GM19043 (cell line): ENCODE measurements at regions not wholly inside any gene's neighbourhood (a gene's known extent, or its start where the extent isn't known, plus 50 kb on each side); places are given as distances from the start of the nearest gene placed in this dataset.
"Not testable (repeated sequence)": the region's sequence is repeated elsewhere in the genome, so short reads cannot be mapped to it uniquely, and the experiment has no call there.

Experiments used
- ATAC-seq: cut with Tn5 transposase; IDR thresholded peaks from one replicate; pipeline ENCODE4 v1.9.1; 2021; ENCODE audit warnings: low read depth; ENCODE audit not compliant: unreplicated experiment

DNA sequence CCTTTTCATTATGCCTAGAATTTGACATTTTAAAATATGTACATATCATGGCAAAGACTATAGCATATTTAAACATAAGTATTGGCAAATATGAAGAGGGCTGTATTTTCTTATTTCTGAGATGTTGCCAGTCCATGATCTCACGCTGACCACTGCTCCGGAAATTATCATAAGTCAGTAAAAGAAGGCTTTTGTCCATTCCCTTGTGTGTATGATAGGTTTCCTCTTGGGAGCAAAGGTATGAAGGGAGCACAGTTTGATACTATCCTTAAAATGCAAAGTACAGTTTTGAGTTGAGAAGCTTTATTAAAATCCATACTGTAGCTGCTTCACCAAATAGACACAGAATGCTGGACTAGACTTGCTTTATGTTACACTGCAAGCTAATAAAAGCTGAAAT, 52.6 kb upstream of the AGA start:
- no peak for ATAC-seq

DNA sequence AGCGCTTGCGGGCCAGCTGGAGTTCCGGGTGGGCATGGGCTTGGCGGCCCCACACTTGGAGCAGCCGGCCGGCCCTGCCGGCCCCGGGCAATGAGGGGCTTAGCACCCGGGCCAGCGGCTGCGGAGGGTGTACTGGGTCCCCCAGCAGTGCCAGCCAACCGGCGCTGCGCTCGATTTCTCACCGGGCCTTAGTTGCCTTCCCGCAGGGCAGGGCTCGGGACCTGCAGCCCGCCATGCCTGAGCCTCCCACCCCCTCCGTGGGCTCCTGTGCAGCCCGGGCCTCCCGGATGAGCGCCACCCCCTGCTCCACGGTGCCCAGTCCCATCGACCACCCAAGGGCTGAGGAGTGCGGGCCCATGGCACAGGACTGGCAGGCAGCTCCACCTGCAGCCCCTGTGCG, 53.4 kb upstream of the AGA start:
- not testable (repeated sequence) for ATAC-seq

DNA sequence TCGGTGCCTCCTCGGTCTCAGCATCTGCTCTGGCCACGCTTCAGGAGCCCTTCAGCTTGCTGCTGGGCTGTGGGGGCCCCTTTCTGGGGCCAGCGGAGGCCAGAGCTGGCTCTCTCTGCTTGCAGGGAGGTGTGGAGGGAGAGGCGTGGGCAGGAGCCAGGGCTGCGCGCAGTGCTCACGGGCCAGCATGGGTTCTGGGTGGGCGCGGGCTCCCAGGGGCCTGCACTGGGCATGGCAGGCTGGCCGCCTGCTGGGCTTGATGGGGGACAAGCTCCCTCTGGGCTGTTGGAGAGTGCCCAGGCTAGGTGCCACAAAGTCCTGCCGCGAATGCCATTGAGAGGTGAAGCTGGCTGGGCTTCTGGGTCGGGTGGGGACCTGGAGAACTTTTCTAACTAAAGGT, 57.3 kb upstream of the AGA start:
- ATAC-seq: no peak

DNA sequence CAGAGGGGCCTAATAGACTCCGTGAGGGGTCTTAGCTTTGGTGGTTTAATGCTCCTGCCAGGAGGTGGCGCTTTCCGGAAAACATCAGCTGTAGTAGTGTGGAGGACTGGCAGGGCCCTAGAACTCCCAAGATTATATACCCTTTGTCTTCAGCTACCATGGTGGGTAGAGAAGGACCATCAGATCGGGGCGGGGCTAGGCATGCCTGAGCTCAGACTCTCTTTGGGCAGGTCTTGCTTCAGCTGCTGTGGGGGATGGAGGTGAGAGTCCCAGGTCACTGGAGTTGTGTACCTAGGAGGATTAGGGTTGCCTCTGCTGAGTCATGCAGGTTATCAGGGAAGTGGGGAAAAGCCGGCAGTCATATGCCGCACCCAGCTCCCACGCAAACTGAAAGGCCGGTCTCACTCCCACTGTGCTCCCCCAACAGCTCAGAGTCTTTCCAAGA, 63.0 kb upstream of the AGA start:
- ATAC-seq: no peak

DNA sequence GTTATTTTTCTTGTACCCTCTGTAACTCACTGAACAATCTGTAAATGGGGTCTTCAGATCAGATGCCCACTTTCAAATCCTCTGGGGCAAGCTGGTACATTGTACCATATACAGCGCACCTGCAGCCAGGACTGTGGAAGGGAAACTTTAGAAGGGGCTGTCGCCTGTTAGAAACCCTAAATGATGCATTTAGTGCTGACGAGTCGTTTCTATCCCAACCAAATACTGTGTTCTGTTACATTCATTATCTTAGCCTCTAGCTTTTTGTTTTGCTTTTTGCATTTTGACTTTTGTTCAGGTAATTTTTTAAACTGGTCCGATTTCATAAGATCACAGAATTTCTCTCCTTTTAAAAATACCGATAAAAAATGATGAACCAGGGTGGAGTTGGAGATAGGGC, 66.4 kb upstream of the AGA start:
- no peak for ATAC-seq

DNA sequence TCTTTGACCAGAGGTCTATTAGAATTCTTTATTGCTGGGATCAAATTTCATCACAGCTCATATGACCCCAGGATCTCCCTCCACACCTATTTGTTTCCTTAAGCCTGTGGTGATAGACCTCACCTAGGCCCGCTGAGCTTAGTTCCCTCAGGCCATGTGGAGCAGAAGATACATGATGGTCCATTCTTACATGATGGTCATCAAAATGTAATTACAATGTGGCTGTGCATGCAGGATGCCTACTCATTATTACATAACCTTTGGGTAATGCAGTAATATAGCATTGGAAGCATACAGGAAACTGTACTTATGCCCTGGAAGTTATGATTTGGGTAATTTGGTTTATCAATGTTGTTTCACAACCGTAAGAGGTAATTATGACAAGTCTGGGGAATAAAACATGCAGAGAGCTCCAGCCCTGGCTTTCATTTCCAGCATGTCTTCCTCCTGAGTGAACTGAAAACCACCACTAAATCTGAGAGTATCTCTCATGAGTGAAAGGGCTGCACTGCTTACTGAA, 67.0 kb upstream of the AGA start:
- no peak for ATAC-seq

DNA sequence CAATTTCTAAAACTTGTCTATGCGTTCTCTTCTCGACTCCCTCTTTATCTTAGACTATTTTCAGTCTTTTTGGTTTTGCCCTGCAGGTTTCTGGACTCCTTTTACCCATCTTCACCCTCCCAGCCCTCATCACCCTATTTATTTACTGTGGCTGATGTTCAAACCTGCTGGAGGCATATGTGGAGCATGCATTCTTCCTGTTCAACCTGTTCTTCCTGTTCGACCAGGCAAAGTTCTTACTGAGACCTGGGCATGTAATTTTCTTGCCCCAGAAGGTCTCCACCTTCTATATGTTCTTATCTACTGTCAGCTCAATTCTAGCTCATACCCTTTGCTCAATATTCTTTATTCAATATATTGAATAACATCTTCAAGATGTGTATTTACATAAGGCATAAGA, 69.4 kb upstream of the AGA start:
- no peak for ATAC-seq

DNA sequence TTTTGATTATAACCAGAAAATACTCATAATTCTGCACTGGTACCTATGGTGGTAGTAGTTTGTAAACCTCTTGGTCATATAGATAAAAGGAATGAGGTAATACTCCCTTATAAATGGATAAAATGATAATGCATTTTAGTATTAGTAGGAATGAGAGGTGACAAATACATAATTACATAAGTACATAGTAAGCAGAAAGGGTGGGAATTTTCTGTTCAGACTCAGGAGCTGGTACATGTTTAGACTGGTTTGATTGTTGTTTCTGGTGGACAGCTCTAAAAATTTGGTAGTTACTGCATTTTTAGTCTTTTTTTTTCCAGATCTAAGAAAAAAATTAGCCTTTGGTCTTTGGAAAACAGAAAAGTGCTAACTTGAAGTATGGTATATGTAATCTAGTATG, 70.4 kb upstream of the AGA start:
- no peak for ATAC-seq

DNA sequence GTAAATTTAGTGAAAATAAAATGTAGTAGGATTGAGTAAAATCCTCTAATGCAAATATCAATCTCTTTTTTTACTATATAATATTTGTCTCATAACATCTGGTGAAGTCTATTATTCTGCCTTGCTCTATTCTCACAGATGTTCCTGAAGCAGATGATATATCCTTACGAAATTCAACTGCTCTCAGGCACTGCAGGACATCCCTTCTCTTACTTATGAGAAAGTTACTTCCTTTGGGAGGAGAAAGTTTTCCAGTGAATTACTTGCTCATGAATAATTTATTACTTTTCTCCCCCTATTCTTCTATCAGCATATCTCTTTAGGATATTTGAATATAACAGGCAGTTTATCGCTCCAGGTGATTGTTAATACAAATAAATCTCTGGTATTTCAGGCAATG, 75.6 kb upstream of the AGA start:
- ATAC-seq: no peak

DNA sequence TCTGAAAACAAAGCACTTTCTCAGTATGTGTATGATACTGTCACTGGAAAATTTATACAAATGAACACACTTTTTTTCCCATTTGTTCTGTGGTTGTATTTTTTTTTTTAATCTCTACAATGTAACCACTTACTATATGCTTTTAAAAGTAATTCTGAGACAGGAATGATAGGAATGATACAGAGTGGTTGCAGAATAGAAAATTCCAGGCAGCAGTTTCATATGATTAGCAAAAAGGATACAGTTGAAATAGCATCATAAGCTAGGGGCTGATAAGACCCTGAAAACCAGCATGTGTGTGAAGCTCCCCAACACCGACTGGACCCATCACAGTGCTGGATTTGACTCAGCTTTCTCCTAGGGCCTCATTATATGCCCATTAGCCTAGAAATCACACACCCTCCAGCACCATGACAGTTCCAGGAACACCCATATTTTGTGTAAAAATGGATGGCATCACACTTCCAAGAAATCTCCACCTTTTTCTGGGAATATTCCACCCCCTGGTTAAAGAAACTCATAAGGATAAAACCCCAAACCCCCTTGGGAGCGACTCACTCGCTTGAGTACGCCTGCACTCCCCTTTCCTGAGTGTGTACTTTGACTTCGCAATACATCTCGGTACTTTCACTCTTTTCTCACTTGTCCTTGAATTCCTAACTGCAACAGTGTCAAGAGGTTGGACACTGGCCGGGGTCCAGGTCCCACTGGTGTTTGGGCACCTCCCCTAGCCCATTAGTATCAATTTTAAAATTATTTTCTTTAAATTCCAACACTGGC, 77.4 kb upstream of the AGA start:
- ATAC-seq: no peak

DNA sequence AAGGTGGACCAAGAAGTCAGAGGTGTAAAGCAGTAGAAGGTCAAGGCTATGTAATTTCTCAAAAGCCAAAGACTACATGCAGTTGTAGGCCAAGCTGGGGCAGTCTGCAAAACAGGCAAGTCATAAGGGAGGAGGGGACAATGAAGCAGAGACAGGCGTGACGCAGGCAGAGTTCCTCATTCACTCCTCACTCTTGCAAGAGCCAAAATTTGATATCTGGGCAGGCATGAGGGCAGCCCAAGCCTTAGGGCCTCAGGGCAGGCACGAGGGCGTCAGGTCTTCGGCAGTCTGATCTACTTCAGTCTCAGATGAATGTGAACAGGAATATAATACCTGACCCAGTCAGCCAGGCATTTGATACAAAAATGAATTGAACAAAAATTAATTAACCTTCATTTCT, 86.4 kb upstream of the AGA start:
- no peak for ATAC-seq

DNA sequence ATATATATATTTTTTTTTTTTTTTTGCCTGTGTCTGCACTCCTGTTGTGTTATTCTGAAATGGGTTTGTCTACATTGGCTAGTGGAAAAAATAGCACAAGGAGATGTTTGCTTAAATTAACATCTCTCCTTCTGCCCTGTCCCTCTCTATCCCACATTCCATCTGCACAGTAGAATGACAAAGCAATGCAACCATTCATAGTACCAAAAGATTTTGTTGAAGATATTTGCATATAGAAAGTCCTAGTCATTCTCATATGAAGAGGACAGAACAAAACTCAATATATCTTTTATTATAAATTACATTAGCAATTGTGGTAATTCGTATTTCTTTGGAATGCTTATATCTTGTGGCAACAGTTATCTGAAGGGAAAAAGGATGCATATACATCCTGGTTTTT, 88.3 kb upstream of the AGA start:
- ATAC-seq: no peak

DNA sequence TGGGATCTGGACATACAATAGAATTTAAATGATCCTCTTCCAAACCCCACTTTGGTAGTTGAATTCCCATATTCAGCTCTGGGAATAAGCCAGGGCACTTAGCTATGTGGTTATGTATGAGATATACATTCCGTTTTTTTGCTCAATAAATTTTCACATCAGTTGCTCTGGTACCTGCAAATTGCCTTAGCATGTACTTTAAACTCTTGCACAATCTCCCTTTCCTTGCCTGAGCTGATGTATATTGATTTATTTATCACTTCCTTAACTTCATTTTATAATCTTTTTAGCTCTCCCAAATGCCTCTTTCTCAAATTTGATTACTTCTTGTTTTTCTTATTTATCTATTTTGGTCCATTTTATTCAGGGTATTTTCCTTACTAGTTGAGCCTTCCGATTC, 90.1 kb upstream of the AGA start:
- ATAC-seq: no peak

DNA sequence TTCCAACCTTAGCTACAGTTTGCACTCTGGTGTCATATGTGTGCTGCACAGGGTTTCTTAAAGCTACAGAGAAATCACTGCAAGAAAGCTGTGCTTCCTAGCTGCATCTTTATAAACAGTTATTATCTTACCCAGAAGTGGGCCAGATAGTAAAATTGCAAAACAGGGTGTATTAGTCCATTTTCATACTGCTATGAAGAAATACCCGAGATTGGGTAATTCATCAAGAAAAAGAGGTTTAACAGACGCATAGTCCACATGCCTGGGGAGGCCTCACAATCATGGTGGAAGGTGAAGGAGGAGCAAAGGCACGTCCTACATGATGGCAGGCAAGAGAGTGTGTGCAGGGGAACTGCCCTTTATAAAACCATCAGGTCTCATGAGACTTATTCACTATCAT, 92.6 kb upstream of the AGA start:
- ATAC-seq: not testable (repeated sequence)

DNA sequence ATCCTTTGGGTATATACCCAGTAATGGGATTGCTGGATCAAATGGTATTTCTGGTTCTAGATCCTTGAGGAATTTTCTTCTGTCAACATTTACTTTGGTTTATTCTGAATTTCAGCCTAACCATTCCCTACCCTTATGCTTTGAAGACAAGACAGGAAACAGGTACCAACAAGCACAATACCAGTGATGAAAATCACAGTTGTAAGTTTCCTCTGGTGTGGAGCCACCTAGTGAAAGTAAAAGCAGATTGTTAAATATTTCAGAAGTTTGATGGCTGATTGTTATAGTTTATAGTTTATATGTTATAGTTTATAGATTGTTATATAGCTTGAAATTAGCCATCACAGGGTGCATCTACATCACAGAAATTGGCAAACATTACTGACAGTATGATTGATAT, 104.5 kb upstream of the AGA start:
- no peak for ATAC-seq

DNA sequence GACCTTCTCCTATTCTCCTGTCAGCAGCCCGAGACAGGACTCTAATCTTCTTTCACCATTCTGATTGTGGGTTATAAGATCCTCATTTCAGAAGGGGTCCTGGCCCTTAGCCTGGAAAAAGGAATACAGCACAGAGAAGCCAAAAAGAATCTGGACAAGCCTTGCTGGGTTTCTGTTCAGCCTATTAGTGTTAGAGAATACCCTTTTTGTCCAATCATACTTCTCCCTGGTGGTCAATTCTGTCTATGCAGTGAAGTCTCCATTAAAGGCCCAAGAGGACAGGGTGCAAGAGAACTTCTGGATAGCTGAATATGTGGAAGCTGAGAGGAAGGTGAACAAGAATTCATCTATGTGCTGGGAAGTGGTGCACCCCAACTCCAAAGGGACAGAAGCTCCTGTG, 105.7 kb upstream of the AGA start:
- ATAC-seq: no peak

DNA sequence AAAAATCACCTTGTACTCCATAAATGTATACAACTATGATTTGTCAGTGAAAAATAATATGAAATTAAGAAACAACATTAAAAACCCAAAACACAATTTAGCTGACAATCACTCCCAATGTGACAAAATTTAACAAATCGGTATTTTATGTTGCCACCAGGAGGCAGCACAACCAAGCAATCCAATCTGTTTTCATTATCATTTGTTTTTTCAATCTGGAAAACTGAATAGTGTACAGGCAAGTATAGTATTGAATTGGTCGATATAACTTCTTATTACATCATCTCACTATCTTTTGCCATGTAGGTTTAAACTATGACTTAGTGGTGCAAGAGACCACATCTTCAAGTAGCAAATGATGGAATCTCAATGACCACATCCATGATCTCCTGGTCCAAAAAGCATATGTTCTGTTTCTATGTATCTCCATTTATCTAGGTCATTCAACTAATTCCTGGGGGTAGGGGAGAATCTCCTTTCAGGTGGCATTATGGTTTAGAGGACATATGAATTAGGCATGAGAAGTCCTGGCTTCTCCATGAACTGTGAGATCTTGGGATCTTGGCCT, 112.9 kb upstream of the AGA start:
- no peak for ATAC-seq

DNA sequence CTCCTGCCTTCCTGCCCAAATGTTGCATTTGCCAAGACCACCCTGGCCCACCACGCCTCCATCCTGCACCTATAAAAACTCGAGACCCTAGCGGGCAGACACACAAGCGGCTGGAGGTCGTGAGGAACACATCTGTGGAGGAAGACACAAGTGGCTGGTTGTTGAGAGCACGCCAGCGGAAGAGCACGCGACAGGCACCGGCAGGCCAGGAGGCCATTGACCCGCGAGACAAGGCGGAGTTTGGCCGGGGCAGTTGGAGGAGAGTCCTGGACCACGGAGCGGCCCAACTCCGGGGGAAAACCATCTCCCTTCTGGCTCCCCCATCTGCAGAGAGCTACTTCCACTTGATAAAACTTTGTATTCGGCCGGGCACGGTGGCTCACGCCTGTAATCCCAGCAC, 115.2 kb upstream of the AGA start:
- ATAC-seq: no peak

DNA sequence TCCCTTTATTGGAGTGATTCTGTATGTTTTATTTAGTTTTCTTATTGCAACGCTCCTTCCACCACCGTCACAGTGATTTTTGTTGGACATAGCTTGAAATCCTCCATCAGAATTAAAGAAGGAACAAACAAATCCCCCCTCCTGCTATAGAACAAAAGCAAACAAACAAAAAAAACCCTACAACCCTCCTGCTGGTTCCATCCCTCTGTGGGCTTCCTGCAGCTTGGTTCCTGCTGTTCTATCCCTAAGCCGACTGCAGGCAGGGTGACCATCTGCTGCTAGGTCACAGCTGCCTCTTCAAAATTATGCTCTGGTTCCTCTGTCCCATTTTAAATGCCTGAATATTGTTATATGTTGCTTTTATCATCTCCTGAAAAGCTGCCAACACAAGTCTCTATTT, 116.8 kb upstream of the AGA start:
- no peak for ATAC-seq

DNA sequence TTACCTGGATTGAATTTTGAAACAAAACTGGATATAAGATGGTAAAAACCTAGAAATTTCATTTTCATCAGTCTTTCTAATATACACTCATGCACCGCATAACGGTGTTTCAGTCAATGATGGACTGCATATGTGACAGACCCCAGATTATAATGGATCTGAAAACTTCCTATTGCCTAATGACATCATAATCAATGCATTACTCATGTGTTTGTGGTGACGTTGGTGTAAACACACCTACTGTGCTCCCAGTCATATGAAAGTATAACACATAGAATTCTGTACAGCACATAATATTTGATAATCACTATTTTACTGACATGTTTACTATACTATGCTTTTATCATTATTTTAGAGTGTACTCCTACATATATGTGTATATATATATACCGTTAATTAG, 119.9 kb upstream of the AGA start:
- no peak for ATAC-seq

DNA sequence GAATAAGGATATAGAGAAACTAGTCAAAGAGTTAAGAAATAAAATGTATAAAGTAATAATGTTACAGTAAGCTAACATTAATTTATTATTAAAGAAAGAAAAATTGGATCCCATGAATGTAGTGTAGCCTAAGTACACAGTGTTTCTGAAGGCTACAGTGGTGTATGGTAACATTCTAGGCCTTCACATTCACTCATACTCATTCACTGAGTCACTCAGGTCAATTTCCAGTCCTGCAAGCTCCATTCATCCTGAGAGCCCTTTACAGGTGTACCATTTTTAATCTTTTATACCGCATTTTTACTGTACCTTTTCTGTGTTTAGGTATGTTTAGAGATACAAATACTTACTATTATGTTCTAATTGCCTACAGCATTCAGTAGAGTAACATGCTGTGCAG, 120.6 kb upstream of the AGA start:
- ATAC-seq: no peak

DNA sequence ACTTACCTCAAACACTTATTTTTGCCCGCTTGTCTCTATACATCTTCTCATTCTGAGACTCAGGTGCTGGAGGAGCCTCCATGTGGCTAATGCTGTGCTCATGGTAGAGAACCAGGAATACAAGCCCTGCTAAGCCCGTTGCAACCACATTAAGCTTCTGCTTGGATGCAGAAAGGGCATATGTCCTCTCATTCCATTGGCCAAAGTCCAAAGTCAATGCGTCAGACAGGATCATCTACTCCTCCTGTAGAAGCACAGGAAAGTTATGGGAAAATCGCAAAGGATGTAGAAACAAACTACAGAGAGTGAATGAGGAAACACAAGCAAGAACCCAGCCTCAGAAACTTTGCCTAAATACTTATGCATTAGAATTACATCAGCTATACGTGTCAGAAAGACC, 124.5 kb upstream of the AGA start:
- ATAC-seq: no peak
